ENCODE measurements at regions not wholly inside any gene's neighbourhood (a gene's known extent, or its start where the extent isn't known, plus 50 kb on each side); places are given as distances from the start of the nearest gene placed in this dataset.

GRCh38 chr6:1257778-1258177, 54.1 kb upstream of the FOXQ1 start:
- DNase-seq, result no peak

- DNase-seq, result no peak
Observed at GRCh38 chr6:1256435-1257008, 55.4 kb upstream of the FOXQ1 start.

GRCh38 chr6:1255636-1256365, 56.1 kb upstream of the FOXQ1 start:
- no peak for DNase-seq

GRCh38 chr6:1254326-1254725, 57.6 kb upstream of the FOXQ1 start:
- no peak for DNase-seq

- DNase-seq, result no peak
Observed at GRCh38 chr6:1253816-1254215, 58.1 kb upstream of the FOXQ1 start.

GRCh38 chr6:1251198-1252155, 60.4 kb upstream of the FOXQ1 start:
- DNase-seq, result no peak

- no peak for DNase-seq
Observed at GRCh38 chr6:1250489-1251197, 61.3 kb upstream of the FOXQ1 start.

- no peak for DNase-seq
Observed at GRCh38 chr6:1247894-1248293, 64.0 kb upstream of the FOXQ1 start.

GRCh38 chr6:1247056-1247455, 64.8 kb upstream of the FOXQ1 start:
- DNase-seq, result no peak

- no peak for DNase-seq
Observed at GRCh38 chr6:1244941-1245340, 67.0 kb upstream of the FOXQ1 start.

- DNase-seq, result no peak
Observed at GRCh38 chr6:1244278-1244677, 67.6 kb upstream of the FOXQ1 start.

- DNase-seq, result no peak
Observed at GRCh38 chr6:1242446-1242845, 69.5 kb upstream of the FOXQ1 start.

- DNase-seq, result no peak
Observed at GRCh38 chr6:1242021-1242420, 69.9 kb upstream of the FOXQ1 start.

- no peak for DNase-seq
Observed at GRCh38 chr6:1240766-1241318, 71.1 kb upstream of the FOXQ1 start.

- no peak for DNase-seq
Observed at GRCh38 chr6:1239805-1240204, 72.1 kb upstream of the FOXQ1 start.

- DNase-seq, result no peak
Observed at GRCh38 chr6:1238040-1238439, 73.9 kb upstream of the FOXQ1 start.

GRCh38 chr6:1237636-1238035, 74.3 kb upstream of the FOXQ1 start:
- DNase-seq, result no peak

- no peak for DNase-seq
Observed at GRCh38 chr6:1235825-1236224, 76.1 kb upstream of the FOXQ1 start.

GRCh38 chr6:1233924-1234323, 78.0 kb upstream of the FOXQ1 start:
- DNase-seq, result no peak

- no peak for DNase-seq
Observed at GRCh38 chr6:1232578-1232977, 79.3 kb upstream of the FOXQ1 start.

- DNase-seq, result no peak
Observed at GRCh38 chr6:1231941-1232340, 80.0 kb upstream of the FOXQ1 start.

- DNase-seq, result no peak
Observed at GRCh38 chr6:1230689-1231605, 81.0 kb upstream of the FOXQ1 start.

Data from activated CD8-positive, alpha-beta memory T cell treated with anti-CD3 and anti-CD28 coated beads, Interleukin-2, amount 50 U/mL, for 4 hours (primary cell).